ENCODE measurements at regions not wholly inside any gene's neighbourhood (a gene's known extent, or its start where the extent isn't known, plus 50 kb on each side); places are given as distances from the start of the nearest gene placed in this dataset.
"Not testable (repeated sequence)": the region's sequence is repeated elsewhere in the genome, so short reads cannot be mapped to it uniquely, and the experiment has no call there.

DNA sequence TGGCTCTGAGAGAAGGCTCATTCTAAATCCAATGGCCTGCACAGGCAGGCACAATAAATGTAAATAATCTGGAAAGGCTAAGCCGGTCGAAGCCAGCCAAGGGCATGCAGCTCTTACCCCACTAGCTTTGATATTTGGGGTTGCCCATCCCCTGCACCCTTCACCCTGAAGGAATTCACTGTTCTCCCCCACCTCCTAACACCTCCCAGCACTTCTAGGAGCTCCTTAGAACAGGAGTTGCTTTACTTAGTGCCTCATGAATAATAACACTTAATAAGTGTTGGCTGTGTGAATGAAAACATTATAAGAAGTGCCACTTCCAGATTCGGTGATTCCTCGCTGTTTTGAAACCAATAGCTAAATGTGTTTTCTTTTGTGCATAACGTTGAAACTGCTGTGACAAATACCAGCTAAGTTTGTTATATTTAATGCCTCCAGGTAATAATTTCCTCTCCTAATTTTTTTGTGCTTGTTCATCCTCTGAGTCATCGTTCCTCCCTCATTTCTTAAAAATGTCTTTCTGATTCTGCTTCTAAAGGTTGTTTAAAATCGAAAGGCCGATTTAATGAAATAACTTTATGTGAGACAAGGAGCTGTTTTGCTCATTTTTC is 458.8 kb downstream of the METTL4 start:
- no peak for DNase-seq (ENCODE audit: low spot score)

- DNase-seq (ENCODE audit: low spot score): no peak
Observed at GRCh38 chr18:2114289-2114688, 457.0 kb downstream of the METTL4 start.

- no peak for DNase-seq (ENCODE audit: low spot score)
Observed at GRCh38 chr18:2114765-2115164, 456.5 kb downstream of the METTL4 start.

- no peak for DNase-seq (ENCODE audit: low spot score)
Observed at GRCh38 chr18:2121224-2121623, 450.1 kb downstream of the METTL4 start.

DNA sequence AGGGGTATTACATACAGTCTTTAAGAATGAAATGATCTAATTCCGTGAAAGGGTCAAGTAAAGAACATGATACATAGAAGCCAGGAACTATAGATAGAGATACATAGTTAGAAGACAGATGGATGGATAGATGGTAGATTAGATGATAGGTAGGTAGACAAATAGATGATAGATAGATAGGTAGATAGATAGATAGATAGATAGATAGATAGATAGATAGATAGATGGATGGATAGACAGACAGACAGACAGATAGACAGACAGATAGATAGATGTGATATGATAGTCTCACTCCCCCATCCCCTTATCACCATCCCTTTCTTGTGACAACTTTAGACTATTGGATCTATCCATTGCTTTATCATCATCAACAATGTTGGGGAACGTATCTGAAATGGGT is 448.2 kb downstream of the METTL4 start:
- no peak for DNase-seq (ENCODE audit: low spot score)

- no peak for DNase-seq (ENCODE audit: low spot score)
Observed at GRCh38 chr18:2134364-2134763, 436.9 kb downstream of the METTL4 start.

DNA sequence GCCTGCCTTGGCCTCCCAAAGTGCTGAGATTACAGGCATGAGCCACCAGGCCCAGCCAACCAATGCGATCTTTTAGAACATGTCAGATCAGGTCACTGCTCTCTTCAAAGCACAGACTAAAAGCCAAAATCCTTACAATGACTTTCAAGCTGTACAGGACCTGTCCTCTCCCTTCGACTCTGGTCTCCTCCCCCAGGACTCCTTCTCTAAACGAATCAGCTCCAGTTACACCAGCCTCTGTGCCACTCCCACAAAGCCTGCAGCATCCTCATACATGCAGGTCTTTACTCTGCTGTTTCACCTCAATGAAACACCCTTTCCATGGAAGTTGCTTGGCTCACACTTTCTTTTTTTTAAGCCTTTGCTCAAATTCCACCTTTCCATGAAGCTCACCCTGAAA is 436.0 kb downstream of the METTL4 start:
- no peak for DNase-seq (ENCODE audit: low spot score)

- no peak for DNase-seq (ENCODE audit: low spot score)
Observed at GRCh38 chr18:2138552-2138951, 432.8 kb downstream of the METTL4 start.

- no peak for DNase-seq (ENCODE audit: low spot score)
Observed at GRCh38 chr18:2139691-2140090, 431.6 kb downstream of the METTL4 start.

DNA sequence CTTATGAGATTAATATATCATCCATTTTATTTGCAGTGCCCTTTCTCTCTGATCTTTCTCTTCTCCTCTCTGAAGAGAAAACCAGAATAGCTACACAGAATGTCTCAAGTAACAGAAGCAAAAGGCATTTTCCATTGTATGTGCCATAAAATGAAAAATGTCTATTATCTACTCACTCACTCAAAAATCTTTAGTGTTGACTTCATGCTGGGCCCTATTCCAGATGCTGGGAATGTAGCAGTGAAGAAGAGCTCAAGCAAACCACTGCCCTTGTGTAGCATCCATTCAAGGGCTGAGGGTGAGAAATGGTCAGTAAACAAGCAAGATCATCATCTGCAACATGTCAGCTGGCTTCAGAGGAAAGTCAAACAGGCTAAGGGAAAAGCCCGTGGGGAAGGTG is 427.7 kb downstream of the METTL4 start:
- no peak for DNase-seq (ENCODE audit: low spot score)

DNA sequence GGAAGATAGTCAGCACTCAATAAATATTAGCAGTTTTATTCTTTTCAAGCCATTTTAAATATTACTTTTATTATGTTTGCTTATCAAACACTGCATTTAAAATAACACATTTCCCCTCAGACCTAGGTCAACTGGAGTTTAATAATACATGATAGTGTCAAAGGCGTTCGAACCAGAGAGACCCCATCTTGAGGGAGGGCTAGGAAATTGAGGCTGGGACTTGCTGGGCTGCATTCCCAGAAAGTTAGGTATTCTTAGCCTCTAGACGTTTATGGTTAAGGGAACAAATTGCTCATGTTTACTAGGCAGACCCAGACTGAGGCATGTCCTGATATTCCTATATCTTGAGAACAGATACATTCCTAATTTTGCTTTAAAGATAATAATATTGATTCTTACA is 426.5 kb downstream of the METTL4 start:
- DNase-seq (ENCODE audit: low spot score): no peak

GRCh38 chr18:2146092-2146491 is 425.2 kb downstream of the METTL4 start:
- no peak for DNase-seq (ENCODE audit: low spot score)

DNA sequence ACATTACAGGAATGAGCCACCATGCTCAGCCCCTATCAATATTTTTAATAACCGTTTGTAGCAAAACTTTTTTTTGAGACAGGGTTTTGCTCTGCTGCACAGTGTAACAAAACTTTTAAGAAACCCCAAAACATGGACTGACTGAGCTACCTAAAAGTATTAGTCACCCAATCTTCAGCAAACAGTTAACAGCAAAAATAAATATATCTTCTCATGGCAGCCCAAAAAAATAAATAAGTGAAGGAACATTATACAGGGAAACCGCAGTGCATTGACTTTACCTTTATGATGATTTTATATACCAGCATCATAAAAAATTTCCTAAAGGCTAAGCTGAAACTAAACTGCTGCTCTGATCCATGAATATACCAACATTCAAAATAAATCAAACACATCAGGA is 424.6 kb downstream of the METTL4 start:
- DNase-seq (ENCODE audit: low spot score): no peak

- DNase-seq (ENCODE audit: low spot score): no peak
Observed at GRCh38 chr18:2147476-2148230, 423.7 kb downstream of the METTL4 start.

DNA sequence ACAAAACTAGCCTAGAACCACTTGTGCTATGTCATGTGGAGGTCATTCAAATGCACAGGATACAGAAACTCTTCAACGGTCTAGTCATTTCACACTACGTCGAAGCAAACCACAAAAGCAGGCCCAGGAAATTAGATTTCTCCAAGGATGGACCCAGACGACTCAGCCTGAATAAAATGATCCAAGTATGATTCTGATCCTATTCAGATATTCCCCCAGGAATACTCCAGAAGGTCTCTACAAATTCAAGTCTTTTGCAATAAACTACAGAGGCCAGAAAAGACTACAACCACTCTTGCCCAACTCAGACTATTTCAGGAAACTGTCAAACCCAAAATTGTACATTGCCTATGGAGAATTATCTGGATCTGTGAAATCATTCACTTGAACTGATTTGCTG is 422.5 kb downstream of the METTL4 start:
- no peak for DNase-seq (ENCODE audit: low spot score)

GRCh38 chr18:2150566-2150965 is 420.7 kb downstream of the METTL4 start:
- no peak for DNase-seq (ENCODE audit: low spot score)

- DNase-seq (ENCODE audit: low spot score): no peak
Observed at GRCh38 chr18:2154278-2154677, 417.0 kb downstream of the METTL4 start.

- no peak for DNase-seq (ENCODE audit: low spot score)
Observed at GRCh38 chr18:2164644-2165550, 406.4 kb downstream of the METTL4 start.

- DNase-seq (ENCODE audit: low spot score): not testable (repeated sequence)
Observed at GRCh38 chr18:2166876-2167275, 404.4 kb downstream of the METTL4 start.

- DNase-seq (ENCODE audit: low spot score): no peak
Observed at GRCh38 chr18:2168022-2168421, 403.3 kb downstream of the METTL4 start.

GRCh38 chr18:2169656-2170055 is 401.6 kb downstream of the METTL4 start:
- no peak for DNase-seq (ENCODE audit: low spot score)

GRCh38 chr18:2171840-2172625 is 399.3 kb downstream of the METTL4 start:
- DNase-seq (ENCODE audit: low spot score): no peak
